Hippocampal formation (tissue), 2 donors: ENCODE measurements at regions not wholly inside any gene's neighbourhood (a gene's known extent, or its start where the extent isn't known, plus 50 kb on each side); places are given as distances from the start of the nearest gene placed in this dataset.

ENCODE experiments used
- DNase-seq, 2 donors: peaks; one replicate each; lab custom pipeline; 2025; lab: John Stamatoyannopoulos, UW

GRCh38 chr2:8159966-8160603, 521.8 kb upstream of the ID2 start:
- DNase-seq: no peak

GRCh38 chr2:8160959-8161358, 520.9 kb upstream of the ID2 start:
- no peak for DNase-seq

- no peak for DNase-seq
Measured at GRCh38 chr2:8162552-8162951, 519.3 kb upstream of the ID2 start.

- no peak for DNase-seq
Measured at GRCh38 chr2:8165550-8165949, 516.3 kb upstream of the ID2 start.

- no peak for DNase-seq
Measured at GRCh38 chr2:8168022-8168717, 513.7 kb upstream of the ID2 start.

- no peak for DNase-seq
Measured at GRCh38 chr2:8168876-8169424, 512.9 kb upstream of the ID2 start.

- DNase-seq: no peak
Measured at GRCh38 chr2:8169443-8169842, 512.4 kb upstream of the ID2 start.

GRCh38 chr2:8170552-8171327, 511.1 kb upstream of the ID2 start:
- DNase-seq: no peak

- no peak for DNase-seq
Measured at GRCh38 chr2:8171608-8172007, 510.2 kb upstream of the ID2 start.

- no peak for DNase-seq
Measured at GRCh38 chr2:8172661-8173060, 509.2 kb upstream of the ID2 start.

- no peak for DNase-seq
Measured at GRCh38 chr2:8174641-8175257, 507.1 kb upstream of the ID2 start.

GRCh38 chr2:8176887-8177286, 505.0 kb upstream of the ID2 start:
- DNase-seq: no peak

GRCh38 chr2:8177566-8177965, 504.3 kb upstream of the ID2 start:
- DNase-seq: no peak

- DNase-seq: no peak
Measured at GRCh38 chr2:8178911-8179310, 502.9 kb upstream of the ID2 start.

GRCh38 chr2:8189316-8189715, 492.5 kb upstream of the ID2 start:
- no peak for DNase-seq

GRCh38 chr2:8190279-8190678, 491.6 kb upstream of the ID2 start:
- no peak for DNase-seq

- no peak for DNase-seq
Measured at GRCh38 chr2:8191427-8191826, 490.4 kb upstream of the ID2 start.

GRCh38 chr2:8193146-8193545, 488.7 kb upstream of the ID2 start:
- DNase-seq: no peak

GRCh38 chr2:8193686-8194615, 487.9 kb upstream of the ID2 start:
- DNase-seq: no peak

GRCh38 chr2:8195784-8196183, 486.1 kb upstream of the ID2 start:
- DNase-seq: no peak

GRCh38 chr2:8196316-8196715, 485.5 kb upstream of the ID2 start:
- DNase-seq: no peak
